Trophoblast cell (in vitro differentiated cells and primary cell): ENCODE measurements at regions not wholly inside any gene's neighbourhood (a gene's known extent, or its start where the extent isn't known, plus 50 kb on each side); places are given as distances from the start of the nearest gene placed in this dataset.

ENCODE experiments used
- DNase-seq, 2 donors: peaks; one replicate each; pipeline ENCODE4 v3.0.0-alpha.2; 2016
- H2AFZ ChIP-seq: 2 replicates; pipeline ENCODE4 v1.6.1; 2013; ENCODE audit warnings: low read length, moderate library complexity, mild to moderate bottlenecking; ENCODE audit not compliant: insufficient read depth, poor library complexity
- H2AK5ac ChIP-seq: 2 replicates; pipeline ENCODE4 v1.6.1; 2013; ENCODE audit warnings: mild to moderate bottlenecking, low read length
- H2BK120ac ChIP-seq: 2 replicates; pipeline ENCODE4 v1.6.1; 2013; ENCODE audit warnings: low read length, mild to moderate bottlenecking, moderate library complexity; ENCODE audit not compliant: insufficient read depth, poor library complexity
- H2BK12ac ChIP-seq: 2 replicates; pipeline ENCODE4 v1.6.1; 2013; ENCODE audit warnings: mild to moderate bottlenecking, low read length, moderate library complexity
- H2BK5ac ChIP-seq: 2 replicates; pipeline ENCODE4 v1.6.1; 2013; ENCODE audit warnings: low read length, low read depth, moderate library complexity, mild to moderate bottlenecking; ENCODE audit not compliant: poor library complexity
- H3K14ac ChIP-seq: 2 replicates; pipeline ENCODE4 v1.6.1; 2013; ENCODE audit warnings: mild to moderate bottlenecking, low read length
- H3K18ac ChIP-seq: 2 replicates; pipeline ENCODE4 v1.6.1; 2013; ENCODE audit warnings: mild to moderate bottlenecking, low read length
- H3K23ac ChIP-seq: 2 replicates; pipeline ENCODE4 v1.6.1; 2013; ENCODE audit warnings: low read length
- H3K27ac ChIP-seq: 2 replicates; pipeline ENCODE4 v1.5.1; 2013; ENCODE audit warnings: low read depth, mild to moderate bottlenecking, inconsistent platforms, low read length, moderate library complexity
- H3K27me3 ChIP-seq: 2 replicates; pipeline ENCODE4 v1.6.1; 2013; ENCODE audit warnings: inconsistent platforms, mild to moderate bottlenecking, low read length, moderate library complexity; ENCODE audit not compliant: insufficient read depth
- H3K36me3 ChIP-seq, 2 experiments: 1 replicate in 1 of 2; 2 replicates in 1 of 2; pipeline ENCODE4 v1.6.1; 2013; ENCODE audit warnings: low read length in 2 of 2, mild to moderate bottlenecking in 2 of 2, moderate library complexity in 1 of 2; ENCODE audit not compliant: insufficient read depth in 2 of 2, control insufficient read depth in 1 of 2
- H3K4ac ChIP-seq: 2 replicates; pipeline ENCODE4 v1.6.1; 2013; ENCODE audit warnings: low read depth, mild to moderate bottlenecking, low read length, moderate library complexity
- H3K4me1 ChIP-seq, 2 experiments: 1 replicate in 1 of 2; 2 replicates in 1 of 2; pipeline ENCODE4 v1.6.1; 2013; ENCODE audit warnings: low read length in 2 of 2, mild to moderate bottlenecking in 2 of 2, moderate library complexity in 1 of 2; ENCODE audit not compliant: insufficient read depth in 2 of 2, control insufficient read depth in 1 of 2
- H3K4me2 ChIP-seq: 2 replicates; pipeline ENCODE4 v1.6.1; 2013; ENCODE audit warnings: inconsistent platforms, mild to moderate bottlenecking, low read length, moderate library complexity
- H3K4me3 ChIP-seq: 2 replicates; pipeline ENCODE4 v1.5.1; 2013; ENCODE audit warnings: mild to moderate bottlenecking, low read depth, low read length, inconsistent platforms
- H3K79me1 ChIP-seq: one replicate; pipeline ENCODE4 v1.6.1; 2013; ENCODE audit warnings: low read length
- H3K79me2 ChIP-seq: 2 replicates; pipeline ENCODE4 v1.6.1; 2013; ENCODE audit warnings: low read length, mild to moderate bottlenecking; ENCODE audit not compliant: control insufficient read depth, insufficient read depth, poor library complexity
- H3K9ac ChIP-seq: 2 replicates; pipeline ENCODE4 v1.6.1; 2013; ENCODE audit warnings: mild to moderate bottlenecking, low read length
- H3K9me3 ChIP-seq: 2 replicates; pipeline ENCODE4 v1.6.1; 2013; ENCODE audit warnings: low read depth, mild to moderate bottlenecking, control low read depth, inconsistent platforms, low read length; ENCODE audit not compliant: insufficient read depth
- H4K12ac ChIP-seq: 2 replicates; pipeline ENCODE4 v1.6.1; 2013; ENCODE audit warnings: low read depth, mild to moderate bottlenecking, low read length, moderate library complexity
- H4K8ac ChIP-seq: 2 replicates; pipeline ENCODE4 v1.6.1; 2013; ENCODE audit warnings: low read depth, mild to moderate bottlenecking, low read length, moderate library complexity
- H4K91ac ChIP-seq: one replicate; pipeline ENCODE4 v1.6.1; 2013; ENCODE audit warnings: low read depth, mild to moderate bottlenecking, low read length, moderate library complexity
- WGBS: extraction: QIAGEN DNeasy Blood & Tissue Kit; methylation state at CpG from one replicate; pipeline ENCODE4 v1.1.7; 2013; ENCODE audit warnings: missing lambda C conversion rate; ENCODE audit not compliant: insufficient read length, insufficient coverage; ENCODE audit errors: extremely low coverage; 5-methylcytosine and 5-hydroxymethylcytosine counted together

DNA sequence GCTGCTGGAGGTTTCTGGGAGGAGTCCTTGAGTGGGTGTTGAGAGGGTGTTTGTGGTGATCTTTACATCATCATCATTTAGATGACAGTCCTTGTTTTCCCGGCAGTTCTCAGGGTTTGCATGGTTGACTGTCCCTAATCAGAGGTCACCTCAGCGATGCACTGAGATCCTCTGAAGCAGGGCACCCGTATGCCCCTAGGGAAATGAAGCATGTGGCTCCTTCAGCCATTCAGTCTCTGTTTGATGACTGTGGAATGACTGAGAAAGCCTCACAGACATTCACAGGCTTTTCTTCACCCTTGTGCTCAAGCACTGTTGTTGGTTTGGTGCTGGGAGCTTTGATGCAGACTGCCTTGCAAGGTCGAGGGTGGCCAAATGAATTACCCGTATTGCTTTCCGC lies 474.7 kb downstream of the SPRY1 start:
- Histone ChIP-seq H3K79me1 (no peaks in the 10 kb centered on the region), H3K14ac (no peak overlapping the region), H3K27me3 (no peaks in the 10 kb centered on the region), H2BK5ac (no peak overlapping the region), H3K36me3 (no peaks in the 10 kb centered on the region), H2BK120ac (no peak overlapping the region), H3K9me3 (peaks cover 3% of the 10 kb centered on the region), H2AFZ (no peak overlapping the region), H4K12ac (no peak overlapping the region), H3K4me1 (peaks cover 0 to 2% of the 10 kb centered on the region in 2 experiments), H3K27ac (no peak overlapping the region), H3K4me3 (no peak overlapping the region), H3K9ac (no peak overlapping the region), H3K18ac (no peak overlapping the region), H2BK12ac (no peak overlapping the region), H4K91ac (no peak overlapping the region), H4K8ac (no peak overlapping the region), H3K23ac (no peak overlapping the region), H3K4ac (no peak overlapping the region), H2AK5ac (no peak overlapping the region), H3K4me2 (no peak overlapping the region), H3K79me2 (no peaks in the 10 kb centered on the region)
- DNase-seq, result peak; percentile 98 to 99
- WGBS, result no CpG with 5 or more reads among the region's 6 CpGs

DNA sequence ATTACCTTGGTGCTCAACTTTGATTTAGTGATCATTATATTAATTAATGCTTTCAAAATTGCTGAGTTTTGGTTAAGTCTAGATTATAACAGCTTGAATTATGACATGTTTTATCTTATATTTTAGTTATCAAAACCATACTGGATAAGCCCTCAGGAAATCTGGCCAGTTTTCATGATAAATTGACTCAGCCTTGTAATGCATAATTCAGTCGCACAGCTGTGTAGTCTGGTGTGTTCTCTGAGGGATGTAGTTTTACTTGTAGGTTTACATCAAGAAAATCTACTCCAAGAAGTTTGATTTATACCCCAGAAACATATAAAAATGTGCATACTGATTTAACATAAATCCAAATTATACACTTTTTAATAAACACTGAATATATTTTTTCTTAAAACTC lies 477.5 kb downstream of the SPRY1 start:
- no peak for DNase-seq
- Histone ChIP-seq H2BK5ac (no peak overlapping the region), H3K79me2 (no peaks in the 10 kb centered on the region), H3K23ac (no peak overlapping the region), H3K4me1 (peaks cover 0 to 2% of the 10 kb centered on the region in 2 experiments), H3K9me3 (peaks cover 2% of the 10 kb centered on the region), H4K8ac (no peak overlapping the region), H3K4ac (no peak overlapping the region), H3K79me1 (no peaks in the 10 kb centered on the region), H3K27me3 (no peaks in the 10 kb centered on the region), H3K36me3 (no peaks in the 10 kb centered on the region), H3K14ac (no peak overlapping the region), H2AFZ (no peak overlapping the region), H2BK12ac (no peak overlapping the region), H4K91ac (no peak overlapping the region), H3K4me3 (no peak overlapping the region), H3K27ac (no peak overlapping the region), H3K4me2 (no peak overlapping the region), H2BK120ac (no peak overlapping the region), H2AK5ac (no peak overlapping the region), H4K12ac (no peak overlapping the region), H3K18ac (no peak overlapping the region), H3K9ac (no peak overlapping the region)
- no CpG with 5 or more reads among the region's 1 CpG for WGBS

GRCh38 chr4:123876143-123876542 lies 479.5 kb downstream of the SPRY1 start:
- H3K79me1 ChIP-seq, result no peaks in the 10 kb centered on the region
- no peaks in the 10 kb centered on the region for H3K79me2 ChIP-seq
- H3K14ac ChIP-seq, result no peak overlapping the region
- no peak overlapping the region for H2AFZ ChIP-seq
- H4K8ac ChIP-seq, result no peak overlapping the region
- no peak overlapping the region for H2BK120ac ChIP-seq
- H3K9ac ChIP-seq, result no peak overlapping the region
- no peaks in the 10 kb centered on the region for H3K36me3 ChIP-seq
- H4K12ac ChIP-seq, result no peak overlapping the region
- H3K18ac ChIP-seq, result no peak overlapping the region
- no peak overlapping the region for H3K4me2 ChIP-seq
- H3K27ac ChIP-seq, result no peak overlapping the region
- no CpG with 5 or more reads among the region's 4 CpGs for WGBS
- no peak overlapping the region for H2AK5ac ChIP-seq
- no peak overlapping the region for H2BK5ac ChIP-seq
- no peaks in the 10 kb centered on the region for H3K4me1 ChIP-seq
- H3K23ac ChIP-seq, result no peak overlapping the region
- no peak overlapping the region for H3K4me3 ChIP-seq
- no peak overlapping the region for H4K91ac ChIP-seq
- H3K4ac ChIP-seq, result no peak overlapping the region
- peaks cover 2% of the 10 kb centered on the region for H3K9me3 ChIP-seq
- no peak overlapping the region for H2BK12ac ChIP-seq
- no peaks in the 10 kb centered on the region for H3K27me3 ChIP-seq
- DNase-seq, result no peak

- Histone ChIP-seq H3K4ac (no peak overlapping the region), H3K27ac (no peak overlapping the region), H4K91ac (no peak overlapping the region), H3K14ac (no peak overlapping the region), H3K36me3 (no peaks in the 10 kb centered on the region), H2BK5ac (no peak overlapping the region), H3K23ac (no peak overlapping the region), H4K8ac (no peak overlapping the region), H3K27me3 (no peaks in the 10 kb centered on the region), H3K79me1 (no peaks in the 10 kb centered on the region), H4K12ac (no peak overlapping the region), H3K4me3 (no peak overlapping the region), H3K4me2 (no peak overlapping the region), H2AK5ac (no peak overlapping the region), H2AFZ (no peak overlapping the region), H3K79me2 (no peaks in the 10 kb centered on the region), H3K4me1 (no peaks in the 10 kb centered on the region), H3K9ac (no peak overlapping the region), H2BK120ac (no peak overlapping the region), H2BK12ac (no peak overlapping the region), H3K18ac (no peak overlapping the region), H3K9me3 (no peaks in the 10 kb centered on the region)
- WGBS, result no CpG with 5 or more reads among the region's 2 CpGs
- no peak for DNase-seq
Observed at GRCh38 chr4:123876671-123877101, 480.1 kb downstream of the SPRY1 start.
